ENCODE measurements at regions not wholly inside any gene's neighbourhood (a gene's known extent, or its start where the extent isn't known, plus 50 kb on each side); places are given as distances from the start of the nearest gene placed in this dataset.

GRCh38 chr2:88845772-88846661, 154.5 kb downstream of the RPIA start:
- no peaks in the 10 kb centered on the region; the same call in 2 of the 3 replicates for H3K9me3 Mint-ChIP-seq
- ATAC-seq, result no peak
- no peaks in the 10 kb centered on the region for H3K79me2 ChIP-seq (replicated peaks; ENCODE audit: insufficient read depth)

GRCh38 chr2:88852753-88853402, 161.4 kb downstream of the RPIA start:
- Histone ChIP-seq H3K4me2 (no peak overlapping the region), H3K4me1 (ENCODE audit: insufficient read depth) (peaks cover 18% of the 10 kb centered on the region), H3K36me3 (ENCODE audit: insufficient read depth) (no peaks in the 10 kb centered on the region), H3F3A (replicated peaks; ENCODE audit: low read depth) (no peaks in the 10 kb centered on the region), H3K27me3 (ENCODE audit: insufficient read depth) (no peaks in the 10 kb centered on the region), H3K27ac (ENCODE audit: low read depth) (no peak overlapping the region), H3K4me3 (no peak overlapping the region), H3K9me2 (ENCODE audit: insufficient read depth) (0 out of 2 replicates have a peak, but pooled peaks cover 6% of the 10 kb centered on the region), H2AFZ (peak overlapping the region; percentile 66; the same call in 1 of the 2 replicates), H4K20me1 (replicated peaks; ENCODE audit: insufficient read depth) (no peaks in the 10 kb centered on the region), H3K79me2 (replicated peaks; ENCODE audit: insufficient read depth) (no peaks in the 10 kb centered on the region)
- ATAC-seq, result no peak
- Mint-ChIP-seq H3K4me1 (peaks cover 27% of the 10 kb centered on the region), H3K4me3 (no peak overlapping the region), H3K27me3 (ENCODE audit: insufficient read depth, low read depth, poor library complexity) (peaks cover 2% of the 10 kb centered on the region), H3K36me3 (ENCODE audit: low read depth) (no peaks in the 10 kb centered on the region), H3K27ac (no peak overlapping the region), H3K9me3 (no peaks in the 10 kb centered on the region; the same call in 2 of the 3 replicates)
- DNase-seq (ENCODE audit: low spot score), result no peak
- TF ChIP-seq ZNF331 (CRISPR knock-in tag; IDR thresholded peaks at IDR 0.05; ENCODE audit: low read depth), result no peak
- no peak for TF ChIP-seq NANOG (IDR thresholded peaks at IDR 0.05; ENCODE audit: borderline replicate concordance)
- TF ChIP-seq STAT1 (IDR thresholded peaks at IDR 0.05; ENCODE audit: unreplicated experiment), result no peak
- TF ChIP-seq ZNF114 (CRISPR knock-in tag; IDR thresholded peaks at IDR 0.05), result no peak
- TF ChIP-seq POLR2AphosphoS5 (IDR thresholded peaks at IDR 0.05; ENCODE audit: low read depth), result no peak
- TF ChIP-seq, protein P1, sequence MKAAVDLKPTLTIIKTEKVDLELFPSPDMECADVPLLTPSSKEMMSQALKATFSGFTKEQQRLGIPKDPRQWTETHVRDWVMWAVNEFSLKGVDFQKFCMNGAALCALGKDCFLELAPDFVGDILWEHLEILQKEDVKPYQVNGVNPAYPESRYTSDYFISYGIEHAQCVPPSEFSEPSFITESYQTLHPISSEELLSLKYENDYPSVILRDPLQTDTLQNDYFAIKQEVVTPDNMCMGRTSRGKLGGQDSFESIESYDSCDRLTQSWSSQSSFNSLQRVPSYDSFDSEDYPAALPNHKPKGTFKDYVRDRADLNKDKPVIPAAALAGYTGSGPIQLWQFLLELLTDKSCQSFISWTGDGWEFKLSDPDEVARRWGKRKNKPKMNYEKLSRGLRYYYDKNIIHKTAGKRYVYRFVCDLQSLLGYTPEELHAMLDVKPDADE (IDR thresholded peaks at IDR 0.05), result no peak
- no peak for TF ChIP-seq CREB1 (CRISPR knock-in tag; IDR thresholded peaks at IDR 0.05; ENCODE audit: low read depth)
- TF ChIP-seq EZH2phosphoT487 (IDR thresholded peaks at IDR 0.05; ENCODE audit: unreplicated experiment), result no peak
- TF ChIP-seq CTCF (conservative IDR thresholded peaks at IDR 0.05; ENCODE audit: low read depth in 2 of 2), result no peak
- TF ChIP-seq JUNB (IDR thresholded peaks at IDR 0.05; ENCODE audit: unreplicated experiment), result no peak
- TF ChIP-seq, protein P2, sequence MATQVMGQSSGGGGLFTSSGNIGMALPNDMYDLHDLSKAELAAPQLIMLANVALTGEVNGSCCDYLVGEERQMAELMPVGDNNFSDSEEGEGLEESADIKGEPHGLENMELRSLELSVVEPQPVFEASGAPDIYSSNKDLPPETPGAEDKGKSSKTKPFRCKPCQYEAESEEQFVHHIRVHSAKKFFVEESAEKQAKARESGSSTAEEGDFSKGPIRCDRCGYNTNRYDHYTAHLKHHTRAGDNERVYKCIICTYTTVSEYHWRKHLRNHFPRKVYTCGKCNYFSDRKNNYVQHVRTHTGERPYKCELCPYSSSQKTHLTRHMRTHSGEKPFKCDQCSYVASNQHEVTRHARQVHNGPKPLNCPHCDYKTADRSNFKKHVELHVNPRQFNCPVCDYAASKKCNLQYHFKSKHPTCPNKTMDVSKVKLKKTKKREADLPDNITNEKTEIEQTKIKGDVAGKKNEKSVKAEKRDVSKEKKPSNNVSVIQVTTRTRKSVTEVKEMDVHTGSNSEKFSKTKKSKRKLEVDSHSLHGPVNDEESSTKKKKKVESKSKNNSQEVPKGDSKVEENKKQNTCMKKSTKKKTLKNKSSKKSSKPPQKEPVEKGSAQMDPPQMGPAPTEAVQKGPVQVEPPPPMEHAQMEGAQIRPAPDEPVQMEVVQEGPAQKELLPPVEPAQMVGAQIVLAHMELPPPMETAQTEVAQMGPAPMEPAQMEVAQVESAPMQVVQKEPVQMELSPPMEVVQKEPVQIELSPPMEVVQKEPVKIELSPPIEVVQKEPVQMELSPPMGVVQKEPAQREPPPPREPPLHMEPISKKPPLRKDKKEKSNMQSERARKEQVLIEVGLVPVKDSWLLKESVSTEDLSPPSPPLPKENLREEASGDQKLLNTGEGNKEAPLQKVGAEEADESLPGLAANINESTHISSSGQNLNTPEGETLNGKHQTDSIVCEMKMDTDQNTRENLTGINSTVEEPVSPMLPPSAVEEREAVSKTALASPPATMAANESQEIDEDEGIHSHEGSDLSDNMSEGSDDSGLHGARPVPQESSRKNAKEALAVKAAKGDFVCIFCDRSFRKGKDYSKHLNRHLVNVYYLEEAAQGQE (IDR thresholded peaks at IDR 0.05; ENCODE audit: unreplicated experiment), result no peak

More at GRCh38 chr2:88845772-88846661, 154.5 kb downstream of the RPIA start:
- H2AFZ ChIP-seq, result no peak overlapping the region
- no peaks in the 10 kb centered on the region for H3K4me1 ChIP-seq (ENCODE audit: insufficient read depth)
- H3F3A ChIP-seq (replicated peaks; ENCODE audit: low read depth), result no peaks in the 10 kb centered on the region
- TF ChIP-seq STAT1 (IDR thresholded peaks at IDR 0.05; ENCODE audit: unreplicated experiment) (no peak), ZNF331 (CRISPR knock-in tag; IDR thresholded peaks at IDR 0.05; ENCODE audit: low read depth) (no peak)
- H3K27ac ChIP-seq (ENCODE audit: low read depth), result no peak overlapping the region
- Mint-ChIP-seq H3K36me3 (ENCODE audit: low read depth) (no peaks in the 10 kb centered on the region), H3K4me3 (no peak overlapping the region), H3K27me3 (ENCODE audit: insufficient read depth, low read depth, poor library complexity) (no peaks in the 10 kb centered on the region), H3K4me1 (no peaks in the 10 kb centered on the region), H3K27ac (no peak overlapping the region)
- H3K4me3 ChIP-seq, result no peak overlapping the region
- H3K4me2 ChIP-seq, result no peak overlapping the region
- H3K36me3 ChIP-seq (ENCODE audit: insufficient read depth), result no peaks in the 10 kb centered on the region
- no peaks in the 10 kb centered on the region for H3K27me3 ChIP-seq (ENCODE audit: insufficient read depth)
- H3K9me2 ChIP-seq (ENCODE audit: insufficient read depth), result peaks cover 23% of the 10 kb centered on the region
- no peak for DNase-seq (ENCODE audit: low spot score)
- H4K20me1 ChIP-seq (replicated peaks; ENCODE audit: insufficient read depth), result no peaks in the 10 kb centered on the region
